Activated CD8-positive, alpha-beta T cell treated with anti-CD3 and anti-CD28 coated beads for 36 hours (primary cell): ENCODE measurements at regions not wholly inside any gene's neighbourhood (a gene's known extent, or its start where the extent isn't known, plus 50 kb on each side); places are given as distances from the start of the nearest gene placed in this dataset.
"Not testable (repeated sequence)": the region's sequence is repeated elsewhere in the genome, so short reads cannot be mapped to it uniquely, and the experiment has no call there.

Experiments
- ATAC-seq: fragments of 200-7000 bp; cut with Tn5 transposase; one replicate; pipeline ENCODE4 v1.10.0; 2021; ENCODE audit warnings: mild to moderate bottlenecking, moderate library complexity
- CTCF ChIA-PET: fragments of 350-600 bp; sonication (Branson Sonifier 250); formaldehyde crosslinking; loops from one replicate; lab custom pipeline; 2021; ENCODE audit warnings: antibody characterized with exemption; lab: Charles Lee
- POLR2A ChIA-PET: fragments of 350-600 bp; sonication (Branson Sonifier 250); formaldehyde crosslinking; loops from one replicate; lab custom pipeline; 2021; ENCODE audit warnings: antibody characterized with exemption; lab: Charles Lee
- DNase-seq: peaks from one replicate; pipeline ENCODE4 v3.0.0-alpha.2; 2020
- H3K27ac Mint-ChIP-seq: one replicate; pipeline ENCODE4 v1.8.0; 2021; ENCODE audit warnings: mild to moderate bottlenecking, mixed read lengths
- H3K27me3 Mint-ChIP-seq: one replicate; pipeline ENCODE4 v1.8.0; 2021; ENCODE audit warnings: mixed read lengths
- H3K36me3 Mint-ChIP-seq: one replicate; pipeline ENCODE4 v1.8.0; 2021; ENCODE audit warnings: low read depth, mixed read lengths
- H3K4me1 Mint-ChIP-seq: one replicate; pipeline ENCODE4 v1.8.0; 2021; ENCODE audit warnings: low read depth, mixed read lengths
- H3K4me3 Mint-ChIP-seq: one replicate; pipeline ENCODE4 v1.8.0; 2021; ENCODE audit warnings: mild to moderate bottlenecking, moderate library complexity, mixed read lengths
- H3K9me3 Mint-ChIP-seq: one replicate; pipeline ENCODE4 v1.8.0; 2021; ENCODE audit warnings: mixed read lengths
- intact Hi-C: fragments of 100-400 bp; cut with micrococcal nuclease; formaldehyde crosslinking; loops from one replicate; pipeline ENCODE4 v1.10.0; 2022
- TF ChIP-seq, protein P1 (sequence below): fragments of 200-600 bp; IDR thresholded peaks from one replicate; pipeline ENCODE4 v1.8.0; 2022; ENCODE audit warnings: antibody characterized with exemption, mild to moderate bottlenecking

DNA sequence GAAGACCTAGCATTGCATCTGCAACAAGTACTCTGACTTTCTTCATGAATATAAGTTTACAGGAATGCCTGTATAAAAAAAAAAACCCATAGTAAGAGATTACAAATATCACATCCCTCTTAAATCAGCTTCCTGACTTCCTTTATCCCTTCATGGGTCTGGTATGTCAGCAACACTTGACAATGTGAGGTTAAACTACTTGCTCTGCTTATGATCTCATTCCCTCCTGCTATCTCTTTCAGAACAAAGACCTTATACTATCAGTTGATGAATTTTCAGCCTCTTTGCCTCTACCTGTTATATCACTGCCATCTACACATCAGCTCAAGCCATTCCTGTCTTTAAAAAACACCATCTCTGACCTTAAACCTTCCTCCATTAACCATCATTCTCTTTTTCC lies 130.9 kb upstream of the SAMSN1 start:
- Mint-ChIP-seq H3K36me3 (peaks cover 14% of the 10 kb centered on the region), H3K27ac (peak overlapping the region; percentile 97), H3K27me3 (no peaks in the 10 kb centered on the region), H3K9me3 (peaks cover 6% of the 10 kb centered on the region), H3K4me3 (no peak overlapping the region), H3K4me1 (peaks cover 41% of the 10 kb centered on the region)
- no peak for ATAC-seq
- no peak for DNase-seq
- TF ChIP-seq, protein P1, sequence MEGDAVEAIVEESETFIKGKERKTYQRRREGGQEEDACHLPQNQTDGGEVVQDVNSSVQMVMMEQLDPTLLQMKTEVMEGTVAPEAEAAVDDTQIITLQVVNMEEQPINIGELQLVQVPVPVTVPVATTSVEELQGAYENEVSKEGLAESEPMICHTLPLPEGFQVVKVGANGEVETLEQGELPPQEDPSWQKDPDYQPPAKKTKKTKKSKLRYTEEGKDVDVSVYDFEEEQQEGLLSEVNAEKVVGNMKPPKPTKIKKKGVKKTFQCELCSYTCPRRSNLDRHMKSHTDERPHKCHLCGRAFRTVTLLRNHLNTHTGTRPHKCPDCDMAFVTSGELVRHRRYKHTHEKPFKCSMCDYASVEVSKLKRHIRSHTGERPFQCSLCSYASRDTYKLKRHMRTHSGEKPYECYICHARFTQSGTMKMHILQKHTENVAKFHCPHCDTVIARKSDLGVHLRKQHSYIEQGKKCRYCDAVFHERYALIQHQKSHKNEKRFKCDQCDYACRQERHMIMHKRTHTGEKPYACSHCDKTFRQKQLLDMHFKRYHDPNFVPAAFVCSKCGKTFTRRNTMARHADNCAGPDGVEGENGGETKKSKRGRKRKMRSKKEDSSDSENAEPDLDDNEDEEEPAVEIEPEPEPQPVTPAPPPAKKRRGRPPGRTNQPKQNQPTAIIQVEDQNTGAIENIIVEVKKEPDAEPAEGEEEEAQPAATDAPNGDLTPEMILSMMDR = no peak
- intact Hi-C loops = loop anchor here (5.0 kb wide), 1 partner anchor 135 kb away; no protein-coding TSS in a partner anchor
- CTCF ChIA-PET = interaction anchor here (1.6 to 3.1 kb wide), 2 partner anchors 11 to 60 kb away, joined by 5 to 11 read pairs; no protein-coding TSS in a partner anchor
- POLR2A ChIA-PET = interaction anchor here (0.8 to 0.9 kb wide), 2 partner anchors 11 to 155 kb away, joined by 3 to 4 read pairs; no protein-coding TSS in a partner anchor

DNA sequence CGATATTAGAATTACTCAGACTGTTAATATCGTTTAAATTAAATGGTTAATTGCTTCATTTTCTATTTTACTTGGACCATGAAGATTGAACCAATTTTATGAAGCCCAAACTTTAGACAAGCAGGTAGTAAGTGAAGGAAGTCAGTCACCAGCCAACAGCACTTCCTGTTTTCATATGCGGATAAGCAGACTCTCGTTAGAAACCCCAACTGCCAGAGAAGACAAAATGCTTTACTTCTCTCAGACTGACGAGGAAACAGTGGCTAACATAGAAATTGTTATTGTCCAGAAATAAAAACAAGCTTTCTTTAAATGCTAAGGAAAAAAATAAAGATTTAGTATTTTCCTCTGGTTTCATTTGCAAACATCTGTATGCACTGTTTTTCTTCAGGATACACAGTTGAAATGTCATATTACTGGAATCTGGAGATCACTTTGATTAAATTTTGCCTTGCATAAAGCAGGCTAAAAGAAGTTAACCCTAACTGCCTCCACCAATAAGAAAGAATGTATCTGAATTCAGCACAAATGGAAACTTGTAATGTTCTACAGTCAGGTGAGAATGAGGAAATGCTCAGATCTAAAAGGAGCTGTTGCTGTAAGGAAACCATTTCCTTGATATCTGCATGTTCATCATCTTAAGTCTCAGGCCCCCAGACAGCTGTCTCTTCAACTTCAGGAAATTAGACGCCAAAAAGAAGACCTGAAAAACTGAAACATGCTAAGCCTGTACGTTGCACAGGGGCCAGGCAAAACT lies 129.8 kb upstream of the SAMSN1 start:
- CTCF ChIA-PET = interaction anchor here (1.3 to 3.1 kb wide), 3 partner anchors 9 to 61 kb away, joined by 4 to 11 read pairs (median 5); no protein-coding TSS in a partner anchor
- POLR2A ChIA-PET = interaction anchor here (0.7 to 1.0 kb wide), 2 partner anchors 12 to 293 kb away, joined by 3 to 4 read pairs; partner anchors contain the start of gene HSPA13
- peak overlapping the region; percentile 97 for H3K27ac Mint-ChIP-seq
- peaks cover 14% of the 10 kb centered on the region for H3K36me3 Mint-ChIP-seq
- DNase-seq = peak; percentile 27
- peaks cover 6% of the 10 kb centered on the region for H3K9me3 Mint-ChIP-seq
- TF ChIP-seq, protein P1 = no peak
- H3K4me1 Mint-ChIP-seq = peaks cover 41% of the 10 kb centered on the region
- no peaks in the 10 kb centered on the region for H3K27me3 Mint-ChIP-seq
- ATAC-seq = peak; percentile 82
- intact Hi-C loops = loop anchor here (5.0 kb wide), 1 partner anchor 134 kb away; no protein-coding TSS in a partner anchor
- H3K4me3 Mint-ChIP-seq = peak overlapping the region; percentile 59

DNA sequence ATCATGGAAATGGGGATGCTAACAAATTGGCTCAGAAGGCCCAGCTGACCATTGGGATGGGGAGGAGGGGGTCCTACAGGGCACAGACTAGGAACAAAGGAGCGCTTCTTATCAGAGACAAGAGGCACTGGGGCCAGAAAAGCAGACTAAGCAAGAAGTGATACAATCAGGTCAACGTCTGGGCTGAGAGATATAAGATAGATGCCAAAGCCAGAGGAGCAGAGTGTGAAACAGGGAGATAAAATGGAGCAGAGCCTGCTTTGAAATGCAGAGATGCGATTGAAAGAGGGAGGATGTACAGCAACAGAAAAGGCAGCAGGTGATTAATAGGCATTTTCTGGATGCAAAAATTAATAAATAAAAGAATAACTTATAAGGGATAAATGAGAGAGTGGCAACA lies 127.5 kb upstream of the SAMSN1 start:
- ChIA-PET POLR2A (interaction anchor here (1.1 kb wide), 1 partner anchor 122 kb away, joined by 3 read pairs; no protein-coding TSS in a partner anchor), CTCF (no interaction called here)
- Mint-ChIP-seq H3K36me3 (peaks cover 14% of the 10 kb centered on the region), H3K4me1 (peaks cover 31% of the 10 kb centered on the region), H3K27me3 (no peaks in the 10 kb centered on the region), H3K27ac (no peak overlapping the region), H3K9me3 (peaks cover 8% of the 10 kb centered on the region), H3K4me3 (no peak overlapping the region)
- intact Hi-C loops = no loop called here
- ATAC-seq (no peak), DNase-seq (no peak)
- TF ChIP-seq, protein P1 = no peak

DNA sequence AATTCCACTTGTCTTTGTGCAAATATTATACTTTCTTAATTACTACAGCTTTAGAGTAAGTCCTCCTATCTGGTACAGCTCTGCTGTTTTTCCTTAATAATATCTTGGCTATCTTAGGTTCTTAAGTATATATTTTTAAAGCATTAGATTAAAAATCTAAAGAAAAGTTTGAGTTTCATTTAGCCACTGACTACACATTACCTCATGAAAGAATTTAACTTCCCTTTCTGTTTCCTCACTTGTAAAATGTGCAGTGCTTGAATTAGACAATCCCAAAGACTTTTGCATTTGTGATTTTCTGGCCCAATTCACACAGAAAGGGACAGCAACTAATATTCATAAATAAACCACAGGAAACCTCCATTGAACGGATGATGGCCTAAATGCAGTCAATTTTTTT lies 126.4 kb upstream of the SAMSN1 start:
- Mint-ChIP-seq H3K27ac (no peak overlapping the region), H3K27me3 (no peaks in the 10 kb centered on the region), H3K36me3 (peaks cover 11% of the 10 kb centered on the region), H3K4me1 (peaks cover 26% of the 10 kb centered on the region), H3K9me3 (peaks cover 7% of the 10 kb centered on the region), H3K4me3 (no peak overlapping the region)
- TF ChIP-seq, protein P1 = no peak
- no peak for ATAC-seq
- DNase-seq = no peak
- ChIA-PET CTCF (no interaction called here), POLR2A (no interaction called here)
- intact Hi-C loops = no loop called here

DNA sequence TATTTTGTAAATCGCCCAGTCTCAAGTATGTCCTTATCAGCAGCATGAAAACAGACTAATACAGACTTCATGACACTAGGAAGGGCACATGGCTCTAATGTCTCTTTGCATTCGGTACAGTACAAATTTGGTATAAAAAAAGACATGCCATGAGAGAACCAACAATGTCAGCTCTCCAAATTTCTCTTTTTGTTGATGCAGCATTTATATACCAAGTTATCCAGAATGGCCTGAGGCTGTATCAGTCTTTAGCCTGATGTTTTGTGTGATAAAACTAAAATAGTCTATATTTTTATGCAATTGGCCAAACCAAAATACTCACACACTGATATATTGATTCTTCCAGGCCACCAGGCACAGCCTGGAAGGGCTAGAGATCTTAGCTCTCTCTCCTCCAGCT lies 124.3 kb upstream of the SAMSN1 start:
- H3K4me3 Mint-ChIP-seq = no peak overlapping the region
- DNase-seq (no peak), ATAC-seq (no peak)
- ChIA-PET POLR2A (interaction anchor here (1.0 kb wide), 1 partner anchor 16 kb away, joined by 3 read pairs; no protein-coding TSS in a partner anchor), CTCF (interaction anchor here (1.3 kb wide), 1 partner anchor 364 kb away, joined by 3 read pairs; no protein-coding TSS in a partner anchor)
- peaks cover 3% of the 10 kb centered on the region for H3K36me3 Mint-ChIP-seq
- intact Hi-C loops = no loop called here
- no peak overlapping the region for H3K27ac Mint-ChIP-seq
- peaks cover 6% of the 10 kb centered on the region for H3K4me1 Mint-ChIP-seq
- TF ChIP-seq, protein P1 = no peak
- H3K27me3 Mint-ChIP-seq = no peaks in the 10 kb centered on the region
- H3K9me3 Mint-ChIP-seq = peaks cover 7% of the 10 kb centered on the region

DNA sequence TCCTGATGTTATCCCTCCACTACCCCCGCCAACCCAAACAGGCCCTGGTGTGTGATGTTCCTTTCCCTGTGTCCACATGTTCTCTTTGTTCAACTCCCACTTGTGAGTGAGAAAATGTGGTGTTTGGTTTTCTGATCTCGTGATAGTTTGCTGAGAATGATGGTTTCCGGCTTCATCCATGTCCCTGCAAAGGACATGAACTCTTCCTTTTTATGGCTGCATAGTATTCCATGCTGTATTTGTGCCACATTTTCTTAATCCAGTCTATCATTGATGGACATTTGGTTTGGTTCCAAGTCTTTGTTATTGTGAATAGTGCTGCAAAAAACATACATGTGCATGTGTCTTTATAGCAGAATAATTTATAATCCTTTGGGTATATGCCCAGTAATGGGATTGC lies 123.0 kb upstream of the SAMSN1 start:
- POLR2A ChIA-PET, DNase-seq, CTCF ChIA-PET, H3K4me1 Mint-ChIP-seq, H3K27me3 Mint-ChIP-seq, H3K9me3 Mint-ChIP-seq, ATAC-seq, H3K4me3 Mint-ChIP-seq, H3K27ac Mint-ChIP-seq, H3K36me3 Mint-ChIP-seq, intact Hi-C loops: not testable (repeated sequence)
